Naive thymus-derived CD4-positive, alpha-beta T cell (primary cell): ENCODE measurements at regions not wholly inside any gene's neighbourhood (a gene's known extent, or its start where the extent isn't known, plus 50 kb on each side); places are given as distances from the start of the nearest gene placed in this dataset.

Source experiments
- ATAC-seq: fragments of 150-1000 bp; cut with Tn5 transposase; 2 replicates; pipeline ENCODE4 v1.10.0; 2021; ENCODE audit warnings: mild to moderate bottlenecking, moderate library complexity
- CTCF ChIA-PET: fragments of 350-600 bp; sonication (Branson Sonifier 250); formaldehyde crosslinking; loops from one replicate; lab custom pipeline; 2021; ENCODE audit warnings: antibody characterized with exemption; lab: Charles Lee
- POLR2A ChIA-PET: fragments of 350-600 bp; sonication (Branson Sonifier 250); formaldehyde crosslinking; loops from one replicate; lab custom pipeline; 2021; ENCODE audit warnings: antibody characterized with exemption, inconsistent platforms; lab: Charles Lee
- DNase-seq, 9 donors: peaks; one replicate each; pipeline versions ENCODE4 v3.0.0 to v3.0.0-alpha.2; 2020 to 2022; ENCODE audit warnings: mixed read lengths in 1 of 9
- H3K27ac ChIP-seq: one replicate; pipeline ENCODE4 v1.7.0; 2013; ENCODE audit warnings: mild to moderate bottlenecking, low read depth, low read length, moderate library complexity
- H3K27me3 ChIP-seq, 2 donors: one replicate each; pipeline ENCODE4 v1.7.0; 2013; ENCODE audit warnings: low read length in 2 of 2, mild to moderate bottlenecking in 2 of 2, moderate library complexity in 2 of 2; ENCODE audit not compliant: control insufficient read depth in 2 of 2, insufficient read depth in 2 of 2
- H3K36me3 ChIP-seq, 3 experiments: 1 replicate in 2 of 3; 2 replicates in 1 of 3; pipeline ENCODE4 v1.7.0; 2013; ENCODE audit warnings: low read length in 3 of 3, mild to moderate bottlenecking in 3 of 3, moderate library complexity in 1 of 3; ENCODE audit not compliant: insufficient read depth in 3 of 3, control insufficient read depth in 2 of 3
- H3K4me1 ChIP-seq, 2 donors: one replicate each; pipeline ENCODE4 v1.7.0; 2013; ENCODE audit warnings: low read length in 2 of 2, mild to moderate bottlenecking in 2 of 2, moderate library complexity in 1 of 2; ENCODE audit not compliant: control insufficient read depth in 2 of 2, insufficient read depth in 2 of 2
- H3K4me3 ChIP-seq: 2 replicates; pipeline ENCODE4 v1.7.0; 2013; ENCODE audit warnings: mild to moderate bottlenecking, low read length
- H3K9me3 ChIP-seq, 3 experiments: 1 replicate in 2 of 3; 2 replicates in 1 of 3; pipeline ENCODE4 v1.7.0; 2013; ENCODE audit warnings: low read length in 3 of 3; ENCODE audit not compliant: control insufficient read depth in 2 of 3
- H3K27ac Mint-ChIP-seq, 9 donors: one replicate each; pipeline ENCODE4 v1.8.0; 2020 to 2022; ENCODE audit warnings: mixed read lengths in 9 of 9, mild to moderate bottlenecking in 8 of 9, moderate library complexity in 5 of 9, inconsistent platforms in 2 of 9
- H3K27me3 Mint-ChIP-seq, 5 donors: one replicate each; pipeline ENCODE4 v1.8.0; 2021 to 2022; ENCODE audit warnings: mixed read lengths in 5 of 5, mild to moderate bottlenecking in 1 of 5
- H3K36me3 Mint-ChIP-seq, 5 donors: one replicate each; pipeline ENCODE4 v1.8.0; 2020 to 2022; ENCODE audit warnings: mixed read lengths in 5 of 5, mild to moderate bottlenecking in 3 of 5, inconsistent platforms in 1 of 5
- H3K4me1 Mint-ChIP-seq, 7 donors: one replicate each; pipeline ENCODE4 v1.8.0; 2020 to 2022; ENCODE audit warnings: mixed read lengths in 7 of 7, mild to moderate bottlenecking in 3 of 7, inconsistent platforms in 1 of 7
- H3K4me3 Mint-ChIP-seq, 10 donors: one replicate each; pipeline ENCODE4 v1.8.0; 2020 to 2022; ENCODE audit warnings: mild to moderate bottlenecking in 10 of 10, mixed read lengths in 10 of 10, moderate library complexity in 6 of 10, inconsistent platforms in 2 of 10
- H3K9me3 Mint-ChIP-seq, 11 donors: one replicate each; pipeline ENCODE4 v1.8.0; 2020 to 2022; ENCODE audit warnings: mixed read lengths in 11 of 11, mild to moderate bottlenecking in 4 of 11, inconsistent platforms in 1 of 11, moderate library complexity in 1 of 11
- intact Hi-C, 2 donors: fragments of 100-400 bp; cut with micrococcal nuclease; formaldehyde crosslinking; loops; one replicate each; pipeline ENCODE4 v1.15.1; 2023

- Mint-ChIP-seq H3K27me3 (peaks cover 0 to 34% (median 20%) of the 10 kb centered on the region in 5 donors), H3K36me3 (peaks cover 0 to 3% (median 0%) of the 10 kb centered on the region in 5 donors), H3K27ac (no peak overlapping the region), H3K4me1 (no peaks in the 10 kb centered on the region), H3K4me3 (no peak overlapping the region), H3K9me3 (peaks cover 0 to 6% (median 0%) of the 10 kb centered on the region in 11 donors)
- Histone ChIP-seq H3K4me1 (no peaks in the 10 kb centered on the region), H3K9me3 (no peaks in the 10 kb centered on the region), H3K27ac (no peak overlapping the region), H3K36me3 (no peaks in the 10 kb centered on the region), H3K27me3 (no peaks in the 10 kb centered on the region), H3K4me3 (no peak overlapping the region)
- no peak for DNase-seq
- ATAC-seq, result no peak
- intact Hi-C loops, result no loop called here
- CTCF ChIA-PET, result no interaction called here
- POLR2A ChIA-PET, result no interaction called here
Measured at GRCh38 chr16:17836868-17837602, 366.3 kb upstream of the XYLT1 start.

DNA sequence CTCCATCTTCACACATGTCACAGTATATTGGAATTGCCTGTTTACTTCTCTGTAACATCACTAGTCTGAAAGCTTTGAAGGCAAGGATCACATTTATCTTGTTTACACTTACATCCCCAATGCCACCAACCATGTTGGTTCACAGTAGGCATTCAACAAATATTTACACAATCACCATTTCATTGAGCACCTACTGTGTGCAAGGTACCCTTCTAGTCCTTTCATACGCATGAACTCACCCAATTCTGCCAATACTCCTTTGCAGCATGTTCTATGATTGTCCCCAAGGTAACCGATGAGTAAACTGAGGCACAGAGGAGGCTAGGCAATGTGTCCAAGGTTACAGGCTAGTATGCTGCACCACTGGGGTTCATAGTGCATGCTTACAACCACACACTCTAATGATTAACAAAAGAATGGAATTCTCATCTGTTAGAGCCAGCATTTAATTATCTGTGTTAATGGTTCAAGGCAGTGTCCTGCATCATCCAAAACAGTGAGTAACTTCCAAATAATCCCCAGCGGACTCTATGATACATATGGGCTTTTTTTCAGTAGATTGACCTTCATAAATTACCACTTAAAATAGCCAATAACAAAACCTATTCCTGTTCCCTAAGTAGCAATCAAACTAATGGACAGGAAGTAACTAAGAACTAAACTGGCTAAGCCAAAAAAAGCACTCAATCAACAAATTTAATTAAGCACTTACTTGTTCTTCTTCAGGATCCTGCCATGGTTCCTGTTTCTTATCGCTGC is 364.5 kb upstream of the XYLT1 start:
- Mint-ChIP-seq H3K36me3 (peaks cover 0 to 3% (median 0%) of the 10 kb centered on the region in 5 donors), H3K9me3 (no peaks in the 10 kb centered on the region)
- no peaks in the 10 kb centered on the region for H3K9me3 ChIP-seq

DNA sequence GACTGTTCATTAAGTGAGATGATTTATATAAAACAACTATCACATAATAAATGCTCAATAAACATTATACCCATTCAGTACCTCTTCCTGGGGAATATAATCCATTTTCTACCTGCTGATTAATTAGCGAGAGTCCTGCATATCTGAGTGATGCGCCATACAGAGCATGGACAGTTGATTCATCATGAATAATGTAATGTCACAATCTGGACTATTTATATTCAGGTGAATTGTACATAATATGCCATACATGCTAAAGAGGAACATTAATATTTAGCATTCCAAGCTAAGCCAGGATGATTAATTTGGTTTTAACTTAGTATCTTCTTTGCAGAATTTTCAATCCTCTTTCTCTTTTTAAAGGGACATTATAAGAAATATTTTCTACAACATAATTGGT is 362.0 kb upstream of the XYLT1 start:
- no peaks in the 10 kb centered on the region for H3K4me1 ChIP-seq
- no peaks in the 10 kb centered on the region for H3K36me3 ChIP-seq
- CTCF ChIA-PET, result no interaction called here
- Mint-ChIP-seq H3K27me3 (peaks cover 0 to 17% (median 5%) of the 10 kb centered on the region in 5 donors), H3K4me3 (no peak overlapping the region), H3K27ac (no peak overlapping the region), H3K36me3 (no peaks in the 10 kb centered on the region), H3K9me3 (no peaks in the 10 kb centered on the region), H3K4me1 (no peaks in the 10 kb centered on the region)
- ATAC-seq (no peak), DNase-seq (no peak)
- POLR2A ChIA-PET, result no interaction called here
- no peak overlapping the region for H3K27ac ChIP-seq
- no peaks in the 10 kb centered on the region for H3K9me3 ChIP-seq
- intact Hi-C loops, result no loop called here
- H3K27me3 ChIP-seq, result no peaks in the 10 kb centered on the region
- no peak overlapping the region for H3K4me3 ChIP-seq

More for the DNA sequence above, 364.5 kb upstream of the XYLT1 start:
- peaks cover 0 to 27% (median 12%) of the 10 kb centered on the region in 5 donors for H3K27me3 Mint-ChIP-seq
- H3K36me3 ChIP-seq, result no peaks in the 10 kb centered on the region
- DNase-seq (no peak), ATAC-seq (no peak)
- no peak overlapping the region for H3K27ac ChIP-seq
- POLR2A ChIA-PET, result no interaction called here
- no peaks in the 10 kb centered on the region for H3K27me3 ChIP-seq
- H3K27ac Mint-ChIP-seq, result no peak overlapping the region
- intact Hi-C loops, result no loop called here
- CTCF ChIA-PET, result no interaction called here
- no peaks in the 10 kb centered on the region for H3K4me1 Mint-ChIP-seq
- H3K4me1 ChIP-seq, result no peaks in the 10 kb centered on the region
- no peak overlapping the region for H3K4me3 Mint-ChIP-seq
- no peak overlapping the region for H3K4me3 ChIP-seq

- DNase-seq, result no peak
- Mint-ChIP-seq H3K9me3 (no peaks in the 10 kb centered on the region), H3K27me3 (peaks cover 0 to 17% (median 5%) of the 10 kb centered on the region in 5 donors), H3K36me3 (no peaks in the 10 kb centered on the region), H3K4me1 (no peaks in the 10 kb centered on the region), H3K4me3 (no peak overlapping the region), H3K27ac (no peak overlapping the region)
- H3K9me3 ChIP-seq, result no peaks in the 10 kb centered on the region
- ATAC-seq, result no peak
- CTCF ChIA-PET, result no interaction called here
- H3K4me1 ChIP-seq, result no peaks in the 10 kb centered on the region
- no peak overlapping the region for H3K27ac ChIP-seq
- H3K4me3 ChIP-seq, result no peak overlapping the region
- H3K36me3 ChIP-seq, result no peaks in the 10 kb centered on the region
- POLR2A ChIA-PET, result no interaction called here
- intact Hi-C loops, result no loop called here
- H3K27me3 ChIP-seq, result no peaks in the 10 kb centered on the region
Measured at GRCh38 chr16:17831330-17831729, 360.6 kb upstream of the XYLT1 start.

DNA sequence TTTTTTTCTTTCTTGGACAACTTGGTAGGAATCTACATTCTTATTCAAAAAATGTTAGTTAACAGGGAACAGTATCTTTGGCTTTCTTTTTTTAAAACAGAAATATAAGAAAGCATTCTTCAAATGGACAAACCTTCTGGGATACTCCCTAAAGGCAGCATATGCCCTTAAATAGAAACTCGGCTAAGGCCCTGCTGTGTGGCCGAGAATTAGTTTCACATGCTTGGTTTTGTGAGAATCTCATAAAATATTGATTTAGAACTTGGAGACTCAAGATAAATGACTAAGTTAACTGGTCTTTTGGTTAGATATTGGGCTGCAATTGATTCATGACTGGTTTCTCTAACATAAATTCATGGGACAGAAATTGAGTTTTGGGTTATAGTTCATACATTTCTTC is 359.9 kb upstream of the XYLT1 start:
- H3K27me3 ChIP-seq, result no peaks in the 10 kb centered on the region
- Mint-ChIP-seq H3K4me3 (no peak overlapping the region), H3K4me1 (no peaks in the 10 kb centered on the region), H3K27ac (no peak overlapping the region), H3K27me3 (peaks cover 0 to 18% (median 5%) of the 10 kb centered on the region in 5 donors), H3K9me3 (no peaks in the 10 kb centered on the region), H3K36me3 (no peaks in the 10 kb centered on the region)
- no peak overlapping the region for H3K27ac ChIP-seq
- ATAC-seq, result no peak
- intact Hi-C loops, result no loop called here
- POLR2A ChIA-PET, result no interaction called here
- no peak overlapping the region for H3K4me3 ChIP-seq
- CTCF ChIA-PET, result no interaction called here
- no peaks in the 10 kb centered on the region for H3K4me1 ChIP-seq
- no peaks in the 10 kb centered on the region for H3K36me3 ChIP-seq
- no peak for DNase-seq
- H3K9me3 ChIP-seq, result no peaks in the 10 kb centered on the region

DNA sequence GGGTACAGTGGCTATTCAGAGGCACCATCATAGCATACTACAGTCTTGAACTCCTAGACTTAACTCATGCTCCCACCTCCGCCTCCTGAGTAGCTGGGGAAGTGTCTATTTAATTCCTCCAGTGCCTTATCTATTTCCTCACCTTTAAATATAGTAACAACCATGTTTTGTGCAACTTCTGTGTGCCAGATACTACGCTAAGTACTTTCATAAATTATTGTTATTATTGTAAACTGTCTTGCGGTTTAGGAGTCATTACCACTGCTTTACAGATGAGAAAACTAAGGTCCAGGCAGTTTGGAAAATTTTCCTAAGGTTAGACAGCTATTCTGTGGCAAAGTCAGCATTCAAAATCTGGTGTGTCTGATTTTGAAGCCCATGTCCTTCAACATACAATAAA is 359.1 kb upstream of the XYLT1 start:
- Histone ChIP-seq H3K9me3 (no peaks in the 10 kb centered on the region), H3K27me3 (no peaks in the 10 kb centered on the region), H3K27ac (no peak overlapping the region), H3K4me1 (no peaks in the 10 kb centered on the region), H3K36me3 (no peaks in the 10 kb centered on the region), H3K4me3 (no peak overlapping the region)
- Mint-ChIP-seq H3K9me3 (no peaks in the 10 kb centered on the region), H3K27ac (no peak overlapping the region), H3K27me3 (peaks cover 0 to 23% (median 5%) of the 10 kb centered on the region in 5 donors), H3K4me1 (no peaks in the 10 kb centered on the region), H3K4me3 (no peak overlapping the region), H3K36me3 (no peaks in the 10 kb centered on the region)
- DNase-seq (no peak), ATAC-seq (no peak)
- ChIA-PET CTCF (no interaction called here), POLR2A (no interaction called here)
- intact Hi-C loops, result no loop called here

DNA sequence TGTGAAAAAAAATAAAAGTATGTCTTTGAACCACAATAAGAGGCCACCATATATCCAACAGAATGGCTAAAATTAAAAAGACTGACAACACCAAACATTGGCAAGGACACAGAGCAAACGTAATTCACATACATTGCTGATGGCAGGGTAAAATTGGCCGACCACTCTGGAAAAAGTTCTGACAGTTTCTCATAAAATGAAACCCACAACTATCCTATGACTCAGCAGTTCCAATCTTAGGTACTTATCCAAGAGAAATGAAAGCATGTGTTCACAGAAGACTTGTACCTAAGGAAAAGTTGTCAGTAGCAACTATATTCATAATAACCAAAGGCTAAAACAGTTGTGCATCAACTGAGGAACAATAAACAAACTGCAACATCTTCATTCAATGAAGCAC is 357.3 kb upstream of the XYLT1 start:
- Histone ChIP-seq H3K9me3 (no peaks in the 10 kb centered on the region), H3K27ac (no peak overlapping the region), H3K4me1 (no peaks in the 10 kb centered on the region), H3K27me3 (no peaks in the 10 kb centered on the region), H3K4me3 (no peak overlapping the region), H3K36me3 (no peaks in the 10 kb centered on the region)
- H3K36me3 Mint-ChIP-seq, result no peaks in the 10 kb centered on the region
- ChIA-PET POLR2A (no interaction called here), CTCF (no interaction called here)
- no peak overlapping the region for H3K27ac Mint-ChIP-seq
- no peak overlapping the region for H3K4me3 Mint-ChIP-seq
- no peaks in the 10 kb centered on the region for H3K4me1 Mint-ChIP-seq
- peaks cover 0 to 20% (median 6%) of the 10 kb centered on the region in 5 donors for H3K27me3 Mint-ChIP-seq
- H3K9me3 Mint-ChIP-seq, result no peaks in the 10 kb centered on the region
- intact Hi-C loops, result no loop called here
- no peak for ATAC-seq
- DNase-seq, result no peak
